ENCODE measurements at regions not wholly inside any gene's neighbourhood (a gene's known extent, or its start where the extent isn't known, plus 50 kb on each side); places are given as distances from the start of the nearest gene placed in this dataset.

DNA sequence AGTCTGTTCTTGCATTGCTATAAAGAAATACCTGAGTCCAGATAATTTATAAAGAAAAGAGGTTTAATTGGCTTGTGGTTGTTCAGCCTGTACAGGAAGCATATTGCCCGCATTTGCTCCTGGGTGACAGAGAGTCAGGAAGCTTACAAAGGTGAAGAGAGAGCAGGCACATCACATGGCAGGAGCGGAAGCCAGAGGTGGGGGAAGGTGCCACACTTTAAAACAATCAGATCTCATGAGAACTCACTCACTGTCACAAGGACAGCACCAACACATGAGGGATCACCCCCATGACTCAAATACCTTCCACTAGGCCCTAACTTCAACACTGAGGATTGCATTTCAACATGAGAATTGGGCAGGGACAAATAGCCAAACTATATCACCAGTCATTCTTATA, 124.8 kb upstream of the COL5A2 start:
- TF ChIP-seq, protein P1, sequence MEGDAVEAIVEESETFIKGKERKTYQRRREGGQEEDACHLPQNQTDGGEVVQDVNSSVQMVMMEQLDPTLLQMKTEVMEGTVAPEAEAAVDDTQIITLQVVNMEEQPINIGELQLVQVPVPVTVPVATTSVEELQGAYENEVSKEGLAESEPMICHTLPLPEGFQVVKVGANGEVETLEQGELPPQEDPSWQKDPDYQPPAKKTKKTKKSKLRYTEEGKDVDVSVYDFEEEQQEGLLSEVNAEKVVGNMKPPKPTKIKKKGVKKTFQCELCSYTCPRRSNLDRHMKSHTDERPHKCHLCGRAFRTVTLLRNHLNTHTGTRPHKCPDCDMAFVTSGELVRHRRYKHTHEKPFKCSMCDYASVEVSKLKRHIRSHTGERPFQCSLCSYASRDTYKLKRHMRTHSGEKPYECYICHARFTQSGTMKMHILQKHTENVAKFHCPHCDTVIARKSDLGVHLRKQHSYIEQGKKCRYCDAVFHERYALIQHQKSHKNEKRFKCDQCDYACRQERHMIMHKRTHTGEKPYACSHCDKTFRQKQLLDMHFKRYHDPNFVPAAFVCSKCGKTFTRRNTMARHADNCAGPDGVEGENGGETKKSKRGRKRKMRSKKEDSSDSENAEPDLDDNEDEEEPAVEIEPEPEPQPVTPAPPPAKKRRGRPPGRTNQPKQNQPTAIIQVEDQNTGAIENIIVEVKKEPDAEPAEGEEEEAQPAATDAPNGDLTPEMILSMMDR (IDR thresholded peaks at IDR 0.05), result no peak
- TF ChIP-seq POLR2A (IDR thresholded peaks at IDR 0.05), result no peak

Data from heart left ventricle (tissue), 13 donors.